ENCODE measurements at regions not wholly inside any gene's neighbourhood (a gene's known extent, or its start where the extent isn't known, plus 50 kb on each side); places are given as distances from the start of the nearest gene placed in this dataset.

DNA sequence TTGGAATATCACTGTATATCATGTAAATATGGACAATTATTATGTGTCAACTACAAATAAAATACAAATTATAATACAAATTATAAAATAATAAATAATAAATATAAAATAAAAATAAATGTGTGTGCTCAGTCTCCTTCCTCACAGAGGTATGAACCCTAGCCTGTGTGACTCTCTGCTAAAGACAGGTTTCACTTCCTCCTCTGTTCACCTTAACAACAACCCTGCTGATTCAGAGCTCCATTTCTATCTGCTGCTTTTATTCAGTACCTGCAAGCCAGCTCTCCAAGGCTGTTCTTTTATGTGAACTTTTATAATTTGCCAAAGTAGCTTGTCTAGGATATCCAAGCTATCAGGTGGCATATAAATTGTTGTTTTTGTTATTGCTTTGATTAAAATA, 610.7 kb upstream of the GRM7 start:
- no peak for DNase-seq (ENCODE audit: low read depth)
- TF ChIP-seq, protein P1, sequence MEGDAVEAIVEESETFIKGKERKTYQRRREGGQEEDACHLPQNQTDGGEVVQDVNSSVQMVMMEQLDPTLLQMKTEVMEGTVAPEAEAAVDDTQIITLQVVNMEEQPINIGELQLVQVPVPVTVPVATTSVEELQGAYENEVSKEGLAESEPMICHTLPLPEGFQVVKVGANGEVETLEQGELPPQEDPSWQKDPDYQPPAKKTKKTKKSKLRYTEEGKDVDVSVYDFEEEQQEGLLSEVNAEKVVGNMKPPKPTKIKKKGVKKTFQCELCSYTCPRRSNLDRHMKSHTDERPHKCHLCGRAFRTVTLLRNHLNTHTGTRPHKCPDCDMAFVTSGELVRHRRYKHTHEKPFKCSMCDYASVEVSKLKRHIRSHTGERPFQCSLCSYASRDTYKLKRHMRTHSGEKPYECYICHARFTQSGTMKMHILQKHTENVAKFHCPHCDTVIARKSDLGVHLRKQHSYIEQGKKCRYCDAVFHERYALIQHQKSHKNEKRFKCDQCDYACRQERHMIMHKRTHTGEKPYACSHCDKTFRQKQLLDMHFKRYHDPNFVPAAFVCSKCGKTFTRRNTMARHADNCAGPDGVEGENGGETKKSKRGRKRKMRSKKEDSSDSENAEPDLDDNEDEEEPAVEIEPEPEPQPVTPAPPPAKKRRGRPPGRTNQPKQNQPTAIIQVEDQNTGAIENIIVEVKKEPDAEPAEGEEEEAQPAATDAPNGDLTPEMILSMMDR (conservative IDR thresholded peaks at IDR 0.05; ENCODE audit: low read depth, low read length): no peak
- H3K4me3 ChIP-seq (ENCODE audit: low read length): no peak overlapping the region

DNA sequence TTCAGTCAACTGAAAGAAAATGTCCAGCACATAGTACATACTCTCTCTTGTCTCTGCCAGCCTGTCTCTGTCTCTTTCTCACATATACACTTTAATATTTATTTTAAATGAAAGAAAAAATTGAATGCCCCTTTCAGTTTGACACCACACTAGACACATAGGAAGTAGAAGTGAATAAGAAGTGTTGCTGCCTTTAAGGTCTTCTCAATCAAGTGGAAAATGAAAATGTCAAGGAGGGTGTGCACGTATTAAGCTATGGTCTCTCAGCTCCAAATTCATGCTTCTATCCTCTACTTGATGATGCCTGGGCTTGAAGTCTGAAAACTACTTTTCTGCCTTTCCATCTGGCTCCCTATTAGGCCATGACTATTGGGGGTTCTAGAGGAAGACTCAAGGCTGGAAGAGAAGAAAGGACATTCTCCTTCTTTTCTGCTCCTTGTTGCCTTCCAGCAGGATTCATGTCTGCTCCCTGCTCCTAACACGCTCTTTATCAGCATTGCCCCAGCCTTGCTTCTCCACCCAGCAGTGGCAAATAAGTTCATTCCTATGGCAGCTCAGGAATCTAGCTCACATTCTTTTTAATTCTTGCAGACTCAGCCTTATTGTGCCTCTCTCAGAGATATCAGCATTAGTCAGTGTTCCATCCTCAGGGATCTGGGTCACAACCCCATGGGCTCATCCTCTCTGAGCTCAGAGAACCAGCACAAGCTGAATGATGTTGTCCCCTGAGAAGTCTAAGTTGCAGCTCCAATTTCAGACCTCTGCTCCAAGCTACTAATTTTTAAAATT, 609.1 kb upstream of the GRM7 start:
- TF ChIP-seq, protein P1 (conservative IDR thresholded peaks at IDR 0.05; ENCODE audit: low read depth, low read length): no peak
- DNase-seq (ENCODE audit: low read depth): no peak
- no peak overlapping the region for H3K4me3 ChIP-seq (ENCODE audit: low read length)

DNA sequence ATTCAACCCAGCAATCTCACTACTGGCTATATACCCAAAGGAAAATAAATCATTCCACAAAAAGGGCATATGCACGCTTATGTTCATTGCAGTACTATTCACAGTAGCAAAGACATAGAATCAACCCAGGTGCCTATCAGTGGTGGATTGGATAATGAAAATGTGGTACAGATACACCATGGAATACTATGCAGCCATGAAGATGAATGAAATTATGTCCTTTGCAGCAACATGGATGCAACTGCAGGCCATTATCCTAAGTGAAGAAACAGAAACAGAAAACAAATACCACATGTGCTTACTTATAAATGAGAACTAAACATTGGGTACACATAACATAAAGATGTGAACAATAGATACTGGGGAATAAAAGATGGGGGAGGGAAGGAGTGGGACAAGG, 606.4 kb upstream of the GRM7 start:
- TF ChIP-seq, protein P1 (conservative IDR thresholded peaks at IDR 0.05; ENCODE audit: low read depth, low read length): no peak
- no peak overlapping the region for H3K4me3 ChIP-seq (ENCODE audit: low read length)
- DNase-seq (ENCODE audit: low read depth): no peak

DNA sequence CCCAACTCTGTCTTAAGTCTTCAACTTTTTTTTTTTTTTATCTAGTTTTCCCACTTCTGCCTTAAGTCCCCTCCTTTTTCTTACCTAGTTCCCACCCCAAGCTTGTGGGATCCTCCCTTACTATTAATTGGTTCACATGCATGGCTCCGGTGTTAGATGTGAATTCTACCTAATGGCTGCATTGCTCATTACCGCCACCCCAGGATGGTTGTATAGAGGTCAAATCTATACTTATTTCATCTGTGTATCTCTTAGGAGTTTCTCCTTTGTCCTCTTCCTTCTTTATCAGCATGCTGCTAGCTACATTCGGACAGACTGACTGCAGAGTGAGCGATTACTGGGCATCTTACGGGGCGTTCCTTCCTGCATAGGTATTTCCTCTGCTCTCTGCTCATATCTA, 605.7 kb upstream of the GRM7 start:
- no peak for DNase-seq (ENCODE audit: low read depth)
- no peak overlapping the region for H3K4me3 ChIP-seq (ENCODE audit: low read length)
- TF ChIP-seq, protein P1 (conservative IDR thresholded peaks at IDR 0.05; ENCODE audit: low read depth, low read length): no peak

DNA sequence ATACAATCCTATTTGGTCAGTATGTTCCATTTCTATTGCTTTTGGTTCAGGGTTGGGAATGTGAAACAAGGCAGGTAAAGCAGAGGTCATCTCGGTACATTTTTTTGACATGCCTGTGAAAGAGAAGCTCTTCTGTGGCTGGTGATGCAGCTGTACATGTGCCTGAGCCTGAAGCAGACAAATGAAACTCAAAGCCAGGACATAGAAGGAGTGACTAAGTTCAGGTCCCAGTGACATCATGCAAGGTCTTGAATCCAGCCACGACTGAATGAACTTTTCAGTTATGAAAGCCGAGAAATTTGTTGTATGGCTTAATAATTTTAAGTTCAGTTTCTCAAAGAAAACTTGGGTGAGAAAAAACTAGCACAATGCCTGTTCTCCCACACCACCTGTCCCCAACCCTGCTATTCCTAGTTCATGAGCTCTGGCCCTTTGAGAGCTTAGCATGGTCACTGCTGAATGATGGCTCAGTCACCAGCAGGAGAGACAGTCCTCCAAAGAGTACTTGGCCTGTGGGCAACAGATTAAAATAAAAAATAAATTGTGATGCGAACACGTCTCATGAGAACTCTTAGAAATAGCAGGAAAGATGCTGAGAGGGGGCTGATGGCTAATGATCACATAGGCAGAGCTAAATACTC, 600.2 kb upstream of the GRM7 start:
- no peak overlapping the region for H3K4me3 ChIP-seq (ENCODE audit: low read length)
- no peak for DNase-seq (ENCODE audit: low read depth)
- TF ChIP-seq, protein P1 (conservative IDR thresholded peaks at IDR 0.05; ENCODE audit: low read depth, low read length): no peak

DNA sequence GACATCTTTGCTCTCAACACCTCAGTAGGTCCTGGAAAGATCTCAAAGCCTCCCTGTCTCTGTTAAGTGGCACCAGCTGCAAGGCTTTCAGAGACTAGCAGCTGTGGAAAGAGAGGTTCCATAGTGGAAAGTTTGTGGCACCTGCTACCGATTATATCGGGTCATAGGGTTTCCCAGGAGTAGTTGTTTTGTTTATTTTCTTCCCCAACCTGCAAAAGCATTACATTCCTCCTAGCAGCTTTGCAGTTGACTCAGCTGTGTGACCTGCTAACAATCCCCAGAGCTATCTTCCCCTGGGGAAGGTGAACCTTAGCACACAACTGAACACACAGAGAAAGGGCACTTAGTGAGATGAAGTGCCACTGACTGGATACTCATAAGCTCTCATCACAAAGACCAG, 598.9 kb upstream of the GRM7 start:
- TF ChIP-seq, protein P1 (conservative IDR thresholded peaks at IDR 0.05; ENCODE audit: low read depth, low read length): no peak
- no peak for DNase-seq (ENCODE audit: low read depth)
- no peak overlapping the region for H3K4me3 ChIP-seq (ENCODE audit: low read length)

DNA sequence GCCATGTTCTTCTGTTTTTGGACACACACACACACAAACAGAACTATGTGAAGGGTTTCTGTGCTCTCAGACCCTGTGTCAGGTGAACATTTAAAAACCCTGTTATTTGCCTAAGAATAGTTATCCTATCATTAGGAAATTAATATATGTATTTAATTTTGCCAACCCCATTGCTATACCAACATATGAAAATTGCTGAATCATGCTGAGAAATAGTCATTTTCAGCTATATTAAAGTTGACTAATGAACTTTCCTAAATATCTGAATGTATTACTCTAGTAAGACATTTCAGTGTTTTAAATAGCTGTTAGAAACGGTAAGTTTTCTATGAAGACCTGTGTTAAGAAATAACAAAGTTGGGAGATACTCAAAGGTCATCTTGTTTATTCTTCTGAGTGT, 596.9 kb upstream of the GRM7 start:
- no peak for DNase-seq (ENCODE audit: low read depth)
- no peak overlapping the region for H3K4me3 ChIP-seq (ENCODE audit: low read length)
- TF ChIP-seq, protein P1 (conservative IDR thresholded peaks at IDR 0.05; ENCODE audit: low read depth, low read length): no peak
